Vagina (tissue), 2 donors: ENCODE measurements at regions not wholly inside any gene's neighbourhood (a gene's known extent, or its start where the extent isn't known, plus 50 kb on each side); places are given as distances from the start of the nearest gene placed in this dataset.

ENCODE experiments used
- DNase-seq, 2 donors: peaks; one replicate each; pipeline ENCODE4 v3.0.0-alpha.2; 2017; ENCODE audit errors: extremely low spot score in 2 of 2
- H3K27ac ChIP-seq: fragments of 200-600 bp; sonication (generic); one replicate; pipeline ENCODE4 v1.5.1; 2019
- H3K27me3 ChIP-seq: fragments of 200-600 bp; sonication (generic); one replicate; pipeline ENCODE4 v1.5.1; 2019
- H3K36me3 ChIP-seq, 2 donors: fragments of 200-600 bp; sonication (generic); one replicate each; pipeline ENCODE4 v1.5.1; 2017 to 2019
- H3K4me1 ChIP-seq: fragments of 200-600 bp; sonication (generic); one replicate; pipeline ENCODE4 v1.5.1; 2019
- H3K4me3 ChIP-seq, 2 donors: fragments of 200-600 bp; sonication (generic); 1 replicate in 1 of 2; 2 replicates in 1 of 2; pipeline ENCODE4 v1.5.1; 2016 to 2019
- H3K9me3 ChIP-seq: fragments of 200-600 bp; sonication (generic); one replicate; pipeline ENCODE4 v1.5.1; 2019
- POLR2A ChIP-seq, 2 donors: fragments of 450-650 bp; IDR thresholded peaks; one replicate each; pipeline ENCODE4 v1.6.1; 2017; ENCODE audit warnings: antibody characterized with exemption in 2 of 2, mild to moderate bottlenecking in 2 of 2, moderate library complexity in 2 of 2
- POLR2AphosphoS5 ChIP-seq, 2 donors: sonication (generic); formaldehyde crosslinking; IDR thresholded peaks; one replicate each; pipeline ENCODE4 v1.9.0; 2017; ENCODE audit warnings: antibody characterized with exemption in 2 of 2, mild to moderate bottlenecking in 2 of 2, low read depth in 1 of 2; ENCODE audit not compliant: insufficient read depth in 1 of 2
- intact Hi-C: fragments of 100-400 bp; cut with DNase I; formaldehyde crosslinking; loops from one replicate; pipeline ENCODE4 v1.15.1; 2023
- TF ChIP-seq, protein P1 (sequence below), 3 experiments: fragments of 450-650 bp in 2 of 3; fragments of 200-600 bp in 1 of 3; sonication (generic) in 1 of 3; IDR thresholded peaks; one replicate each; pipeline ENCODE4 v1.5.1; 2017 to 2019; ENCODE audit warnings: antibody characterized with exemption in 3 of 3, mild to moderate bottlenecking in 2 of 3, moderate library complexity in 2 of 3

DNA sequence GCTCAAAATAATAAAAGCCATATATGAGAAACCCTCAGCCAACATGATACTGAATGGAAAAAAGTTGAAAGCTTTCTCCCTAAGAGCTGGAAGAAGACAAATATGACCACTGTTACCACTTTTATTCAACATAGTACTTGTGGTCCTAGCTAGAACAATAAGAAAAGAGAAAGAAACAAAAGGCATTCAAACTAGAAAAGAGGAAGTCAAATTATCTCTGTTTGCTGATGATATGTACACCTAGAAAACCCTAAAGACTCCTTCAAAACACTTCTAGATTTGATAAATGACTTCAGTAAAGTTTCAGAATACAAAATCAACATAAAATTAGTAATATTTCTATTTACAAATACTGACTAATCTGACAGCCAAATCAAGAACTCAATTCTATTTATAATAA is 328.8 kb upstream of the GCFC2 start:
- TF ChIP-seq, protein P1, sequence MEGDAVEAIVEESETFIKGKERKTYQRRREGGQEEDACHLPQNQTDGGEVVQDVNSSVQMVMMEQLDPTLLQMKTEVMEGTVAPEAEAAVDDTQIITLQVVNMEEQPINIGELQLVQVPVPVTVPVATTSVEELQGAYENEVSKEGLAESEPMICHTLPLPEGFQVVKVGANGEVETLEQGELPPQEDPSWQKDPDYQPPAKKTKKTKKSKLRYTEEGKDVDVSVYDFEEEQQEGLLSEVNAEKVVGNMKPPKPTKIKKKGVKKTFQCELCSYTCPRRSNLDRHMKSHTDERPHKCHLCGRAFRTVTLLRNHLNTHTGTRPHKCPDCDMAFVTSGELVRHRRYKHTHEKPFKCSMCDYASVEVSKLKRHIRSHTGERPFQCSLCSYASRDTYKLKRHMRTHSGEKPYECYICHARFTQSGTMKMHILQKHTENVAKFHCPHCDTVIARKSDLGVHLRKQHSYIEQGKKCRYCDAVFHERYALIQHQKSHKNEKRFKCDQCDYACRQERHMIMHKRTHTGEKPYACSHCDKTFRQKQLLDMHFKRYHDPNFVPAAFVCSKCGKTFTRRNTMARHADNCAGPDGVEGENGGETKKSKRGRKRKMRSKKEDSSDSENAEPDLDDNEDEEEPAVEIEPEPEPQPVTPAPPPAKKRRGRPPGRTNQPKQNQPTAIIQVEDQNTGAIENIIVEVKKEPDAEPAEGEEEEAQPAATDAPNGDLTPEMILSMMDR (IDR thresholded peaks at IDR 0.05): no peak
- TF ChIP-seq POLR2AphosphoS5 (IDR thresholded peaks at IDR 0.05; ENCODE audit: insufficient read depth in 1 of 2, low read depth in 1 of 2) (no peak), POLR2A (IDR thresholded peaks at IDR 0.05) (no peak)
- H3K4me3 ChIP-seq: no peak overlapping the region
- no peak overlapping the region for H3K27ac ChIP-seq
- no peaks in the 10 kb centered on the region for H3K27me3 ChIP-seq
- H3K36me3 ChIP-seq: no peaks in the 10 kb centered on the region
- intact Hi-C loops: no loop called here
- no peak for DNase-seq
- no peaks in the 10 kb centered on the region for H3K4me1 ChIP-seq
- no peaks in the 10 kb centered on the region for H3K9me3 ChIP-seq

DNA sequence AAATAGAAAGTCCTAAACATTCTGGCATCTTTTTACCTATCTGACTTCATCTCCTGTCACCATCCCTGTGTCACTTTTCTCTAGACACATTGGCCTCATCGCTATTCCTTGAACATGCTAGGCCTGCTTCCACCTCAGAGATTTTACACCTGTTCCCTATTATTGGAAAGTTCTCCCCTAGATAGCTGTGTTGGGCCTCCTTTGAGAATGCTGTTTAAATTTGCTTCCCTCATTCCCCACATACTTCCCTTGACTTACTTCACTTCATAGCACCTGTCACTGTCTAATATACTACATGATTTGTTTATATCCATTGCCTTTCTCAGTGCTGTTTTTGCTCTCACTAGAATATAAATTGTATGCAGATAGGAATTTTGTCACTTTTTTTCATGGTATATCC is 317.0 kb upstream of the GCFC2 start:
- TF ChIP-seq, protein P1 (IDR thresholded peaks at IDR 0.05): no peak
- no peak for TF ChIP-seq POLR2AphosphoS5 (IDR thresholded peaks at IDR 0.05; ENCODE audit: insufficient read depth in 1 of 2, low read depth in 1 of 2)
- TF ChIP-seq POLR2A (IDR thresholded peaks at IDR 0.05): no peak
- no peak overlapping the region for H3K4me3 ChIP-seq
- H3K36me3 ChIP-seq: no peaks in the 10 kb centered on the region
- H3K4me1 ChIP-seq: no peaks in the 10 kb centered on the region
- no peak for DNase-seq
- H3K27me3 ChIP-seq: no peaks in the 10 kb centered on the region
- no peaks in the 10 kb centered on the region for H3K9me3 ChIP-seq
- no peak overlapping the region for H3K27ac ChIP-seq
- intact Hi-C loops: no loop called here

DNA sequence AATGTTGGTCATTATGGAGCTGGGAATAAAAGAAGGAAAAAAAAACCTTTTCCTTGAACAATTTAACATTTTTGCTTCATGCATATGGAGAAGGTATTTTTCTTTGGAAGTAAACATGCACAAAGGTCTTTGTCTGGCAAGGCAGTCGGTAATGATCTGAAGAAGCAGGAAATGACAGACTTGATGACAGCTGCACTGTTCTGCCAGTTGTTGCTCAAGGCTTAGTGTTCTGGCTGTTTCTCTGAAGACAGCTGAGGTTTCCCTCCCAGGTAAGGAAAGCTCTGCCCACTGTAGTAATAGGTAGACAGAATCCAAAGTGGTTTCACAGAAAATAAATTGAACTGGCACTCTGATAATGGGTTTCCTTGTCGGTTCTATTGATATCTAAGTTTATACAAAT is 308.4 kb upstream of the GCFC2 start:
- no peaks in the 10 kb centered on the region for H3K9me3 ChIP-seq
- H3K4me1 ChIP-seq: no peaks in the 10 kb centered on the region
- H3K27ac ChIP-seq: no peak overlapping the region
- DNase-seq: no peak
- TF ChIP-seq, protein P1 (IDR thresholded peaks at IDR 0.05): no peak
- TF ChIP-seq POLR2AphosphoS5 (IDR thresholded peaks at IDR 0.05; ENCODE audit: insufficient read depth in 1 of 2, low read depth in 1 of 2) (no peak), POLR2A (IDR thresholded peaks at IDR 0.05) (no peak)
- H3K27me3 ChIP-seq: no peaks in the 10 kb centered on the region
- intact Hi-C loops: no loop called here
- no peaks in the 10 kb centered on the region for H3K36me3 ChIP-seq
- no peak overlapping the region for H3K4me3 ChIP-seq

DNA sequence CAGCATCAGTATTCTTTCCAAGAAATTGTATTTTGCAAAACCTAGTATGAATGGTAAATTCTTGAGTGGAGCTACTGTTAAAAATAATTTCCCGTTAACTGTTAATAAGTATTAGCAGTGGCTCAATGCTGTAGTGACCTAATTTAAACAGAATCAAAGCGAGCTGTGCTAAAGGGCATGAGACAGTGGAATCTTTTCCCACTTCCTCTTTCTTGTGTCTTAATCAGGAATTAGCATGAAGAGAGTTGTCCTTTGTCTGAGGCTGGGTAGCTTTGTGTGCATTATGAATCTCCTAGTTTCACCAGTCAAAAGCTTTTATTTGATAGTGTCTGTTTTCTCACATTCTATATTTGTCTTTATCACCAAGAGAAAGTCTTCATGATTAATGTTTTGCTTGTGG is 298.8 kb upstream of the GCFC2 start:
- H3K4me1 ChIP-seq: no peaks in the 10 kb centered on the region
- H3K9me3 ChIP-seq: no peaks in the 10 kb centered on the region
- no peaks in the 10 kb centered on the region for H3K36me3 ChIP-seq
- no peak for TF ChIP-seq POLR2A (IDR thresholded peaks at IDR 0.05)
- TF ChIP-seq POLR2AphosphoS5 (IDR thresholded peaks at IDR 0.05; ENCODE audit: insufficient read depth in 1 of 2, low read depth in 1 of 2): no peak
- TF ChIP-seq, protein P1 (IDR thresholded peaks at IDR 0.05): no peak
- H3K27ac ChIP-seq: no peak overlapping the region
- no peaks in the 10 kb centered on the region for H3K27me3 ChIP-seq
- intact Hi-C loops: no loop called here
- H3K4me3 ChIP-seq: no peak overlapping the region
- DNase-seq: no peak

DNA sequence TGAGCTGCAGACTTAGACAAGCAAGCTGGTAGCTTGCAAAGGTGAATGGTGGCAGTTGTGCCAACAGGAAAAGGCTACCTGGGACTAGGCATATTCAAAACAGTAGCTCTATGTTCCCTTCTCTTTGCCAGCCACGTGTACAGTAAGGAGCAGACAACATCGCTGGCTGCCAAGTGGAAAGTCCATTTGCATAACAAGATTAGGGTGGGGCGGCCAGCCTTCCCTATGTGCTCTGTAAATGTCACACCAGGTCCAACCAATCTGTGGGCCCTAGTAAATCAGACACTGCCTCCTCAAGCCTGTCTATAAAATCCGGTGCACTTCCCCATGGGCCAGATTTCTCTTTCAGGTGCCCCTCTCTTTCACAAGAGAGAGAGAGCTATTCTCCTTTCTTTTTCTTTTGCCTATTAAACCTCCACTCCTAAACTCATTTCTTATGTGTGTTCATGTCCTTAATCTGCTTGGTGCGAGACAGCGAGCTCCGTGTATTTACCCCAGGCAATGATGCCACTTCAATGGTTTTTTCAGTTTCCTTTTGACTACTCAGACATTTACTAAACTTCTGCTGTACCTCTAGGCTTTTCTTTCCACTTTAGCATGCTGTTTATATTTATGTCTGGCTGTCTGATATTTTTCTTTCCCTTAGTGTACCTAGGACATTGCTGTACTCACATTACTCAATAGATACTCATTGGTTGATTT is 297.4 kb upstream of the GCFC2 start:
- Histone ChIP-seq H3K27ac (no peak overlapping the region), H3K9me3 (no peaks in the 10 kb centered on the region), H3K4me1 (no peaks in the 10 kb centered on the region), H3K27me3 (no peaks in the 10 kb centered on the region), H3K4me3 (no peak overlapping the region), H3K36me3 (no peaks in the 10 kb centered on the region)
- TF ChIP-seq POLR2A (IDR thresholded peaks at IDR 0.05) (no peak), POLR2AphosphoS5 (IDR thresholded peaks at IDR 0.05; ENCODE audit: insufficient read depth in 1 of 2, low read depth in 1 of 2) (no peak)
- TF ChIP-seq, protein P1 (IDR thresholded peaks at IDR 0.05): no peak
- intact Hi-C loops: no loop called here
- no peak for DNase-seq
